ENCODE measurements at regions not wholly inside any gene's neighbourhood (a gene's known extent, or its start where the extent isn't known, plus 50 kb on each side); places are given as distances from the start of the nearest gene placed in this dataset.
"Not testable (repeated sequence)": the region's sequence is repeated elsewhere in the genome, so short reads cannot be mapped to it uniquely, and the experiment has no call there.

DNA sequence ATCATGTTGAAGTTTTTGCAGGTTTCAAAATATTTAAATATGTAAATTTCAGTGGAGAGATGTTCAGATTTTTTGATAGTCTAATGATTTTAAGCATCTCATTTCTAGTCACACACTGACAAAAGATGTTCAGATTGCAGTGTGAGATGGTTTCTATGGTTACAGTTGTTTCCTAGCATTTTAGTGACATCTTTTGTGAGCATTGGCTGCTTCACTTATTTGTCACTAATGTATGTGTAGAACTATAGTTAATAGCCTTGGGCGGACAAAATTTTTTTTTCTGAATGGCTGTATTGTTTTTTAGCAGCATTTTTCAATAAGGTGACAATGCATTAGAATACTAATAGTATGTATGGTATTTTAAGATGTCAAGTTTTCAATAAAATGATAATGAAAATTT is 315.6 kb upstream of the PRKD1 start:
- Mint-ChIP-seq H3K27me3 (ENCODE audit: unreplicated experiment) (no peaks in the 10 kb centered on the region), H3K4me1 (ENCODE audit: unreplicated experiment) (peaks cover 12% of the 10 kb centered on the region), H3K36me3 (ENCODE audit: low read depth, unreplicated experiment) (no peaks in the 10 kb centered on the region), H3K9me3 (ENCODE audit: unreplicated experiment) (no peaks in the 10 kb centered on the region), H3K4me3 (ENCODE audit: unreplicated experiment) (no peak overlapping the region), H3K27ac (ENCODE audit: unreplicated experiment) (peak overlapping the region; percentile 82)
- no peak for DNase-seq (ENCODE audit: low spot score)
- no peak for TF ChIP-seq CTCF (IDR thresholded peaks at IDR 0.05; ENCODE audit: unreplicated experiment)

GRCh38 chr14:30243805-30244204 is 315.2 kb upstream of the G2E3 start:
- Mint-ChIP-seq H3K9me3 (ENCODE audit: unreplicated experiment) (no peaks in the 10 kb centered on the region), H3K4me1 (ENCODE audit: unreplicated experiment) (peaks cover 12% of the 10 kb centered on the region), H3K27me3 (ENCODE audit: unreplicated experiment) (no peaks in the 10 kb centered on the region), H3K4me3 (ENCODE audit: unreplicated experiment) (no peak overlapping the region), H3K36me3 (ENCODE audit: low read depth, unreplicated experiment) (no peaks in the 10 kb centered on the region), H3K27ac (ENCODE audit: unreplicated experiment) (peak overlapping the region; percentile 20)
- TF ChIP-seq CTCF (IDR thresholded peaks at IDR 0.05; ENCODE audit: unreplicated experiment), result no peak
- DNase-seq (ENCODE audit: low spot score), result no peak

DNA sequence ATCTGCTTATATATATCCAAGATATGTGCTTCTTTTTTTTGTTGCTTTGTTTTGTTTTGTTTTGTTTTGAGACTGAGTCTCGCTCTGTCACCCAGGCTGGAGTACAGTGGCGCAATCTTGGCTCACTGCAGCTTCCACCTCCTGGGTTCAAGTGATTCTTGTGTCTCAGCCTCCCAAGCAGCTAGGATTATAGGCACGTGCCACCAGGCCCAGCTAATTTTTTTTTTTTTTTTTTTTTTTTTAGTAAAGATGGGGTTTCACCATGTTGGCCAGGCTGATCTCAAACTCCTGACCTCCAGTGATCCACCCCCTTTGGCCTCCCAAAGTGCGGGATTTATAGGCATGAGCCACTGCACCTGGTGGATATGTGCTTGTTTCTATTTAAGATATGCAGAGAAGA is 314.6 kb upstream of the G2E3 start:
- H3K36me3 Mint-ChIP-seq (ENCODE audit: low read depth, unreplicated experiment); DNase-seq (ENCODE audit: low spot score); H3K27ac Mint-ChIP-seq (ENCODE audit: unreplicated experiment); H3K27me3 Mint-ChIP-seq (ENCODE audit: unreplicated experiment); H3K9me3 Mint-ChIP-seq (ENCODE audit: unreplicated experiment); H3K4me3 Mint-ChIP-seq (ENCODE audit: unreplicated experiment): not testable (repeated sequence)
- peaks cover 12% of the 10 kb centered on the region for H3K4me1 Mint-ChIP-seq (ENCODE audit: unreplicated experiment)

GRCh38 chr14:30251017-30251416 is 307.9 kb upstream of the G2E3 start:
- H3K4me1 Mint-ChIP-seq (ENCODE audit: unreplicated experiment), result no peaks in the 10 kb centered on the region
- TF ChIP-seq CTCF (IDR thresholded peaks at IDR 0.05; ENCODE audit: unreplicated experiment), result no peak
- no peak overlapping the region for H3K4me3 Mint-ChIP-seq (ENCODE audit: unreplicated experiment)
- H3K27ac Mint-ChIP-seq (ENCODE audit: unreplicated experiment), result no peak overlapping the region
- no peak for DNase-seq (ENCODE audit: low spot score)
- no peaks in the 10 kb centered on the region for H3K9me3 Mint-ChIP-seq (ENCODE audit: unreplicated experiment)
- H3K27me3 Mint-ChIP-seq (ENCODE audit: unreplicated experiment), result peaks cover 1% of the 10 kb centered on the region
- H3K36me3 Mint-ChIP-seq (ENCODE audit: low read depth, unreplicated experiment), result no peaks in the 10 kb centered on the region

DNA sequence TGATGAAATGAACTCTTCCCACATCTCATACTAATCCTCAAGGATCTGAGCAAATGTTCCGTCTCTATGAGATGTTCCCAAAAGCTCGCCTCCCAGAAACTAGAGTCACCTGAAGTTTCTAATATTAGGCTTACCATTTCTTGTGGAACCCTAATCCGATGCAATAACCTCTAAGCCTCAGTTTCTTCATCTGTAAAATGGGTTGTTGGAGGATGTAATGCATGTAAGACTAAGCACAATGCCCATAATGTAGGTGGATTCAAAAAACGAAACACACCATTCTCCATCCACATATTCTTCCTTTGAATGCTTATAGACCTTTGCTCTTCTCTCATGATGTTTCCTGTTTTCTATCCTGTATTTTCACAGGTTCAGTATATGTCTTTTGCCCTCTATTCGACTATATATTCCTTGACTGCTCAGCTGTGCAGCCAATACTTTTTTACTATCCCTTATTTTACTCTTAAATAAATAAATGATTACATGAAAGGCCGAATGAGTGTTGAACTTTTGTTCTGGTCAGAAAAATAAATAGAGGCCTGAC is 307.3 kb upstream of the G2E3 start:
- H3K4me1 Mint-ChIP-seq (ENCODE audit: unreplicated experiment), result no peaks in the 10 kb centered on the region
- no peak for DNase-seq (ENCODE audit: low spot score)
- H3K36me3 Mint-ChIP-seq (ENCODE audit: low read depth, unreplicated experiment), result no peaks in the 10 kb centered on the region
- H3K27ac Mint-ChIP-seq (ENCODE audit: unreplicated experiment), result no peak overlapping the region
- H3K9me3 Mint-ChIP-seq (ENCODE audit: unreplicated experiment), result no peaks in the 10 kb centered on the region
- H3K4me3 Mint-ChIP-seq (ENCODE audit: unreplicated experiment), result no peak overlapping the region
- H3K27me3 Mint-ChIP-seq (ENCODE audit: unreplicated experiment), result peaks cover 1% of the 10 kb centered on the region
- no peak for TF ChIP-seq CTCF (IDR thresholded peaks at IDR 0.05; ENCODE audit: unreplicated experiment)
